Keratinocyte (primary cell): ENCODE measurements at regions not wholly inside any gene's neighbourhood (a gene's known extent, or its start where the extent isn't known, plus 50 kb on each side); places are given as distances from the start of the nearest gene placed in this dataset.

Experiments used
- DNase-seq: peaks from one replicate; pipeline ENCODE4 v3.0.0-alpha.2; 2011; ENCODE audit warnings: low read depth, missing footprints, low spot score
- FAIRE-seq: peaks from 2 replicates; lab custom pipeline; 2011; peaks lifted over from hg19 to GRCh38; lab: Jason Lieb, UNC
- H2AFZ ChIP-seq: 2 replicates; pipeline ENCODE4 v1.6.0; 2012; ENCODE audit warnings: low read length, control low read depth, inconsistent platforms; ENCODE audit not compliant: control insufficient read depth
- H3K27ac ChIP-seq: 2 replicates; pipeline ENCODE4 v1.5.1; 2011; ENCODE audit warnings: low read length; ENCODE audit not compliant: control insufficient read depth, insufficient read depth
- H3K27me3 ChIP-seq: 3 replicates; pipeline ENCODE4 v1.6.0; 2011; ENCODE audit warnings: low read length; ENCODE audit not compliant: control insufficient read depth, insufficient read depth; ENCODE audit errors: extremely low read depth
- H3K36me3 ChIP-seq, 2 experiments: 2 replicates in 1 of 2; 3 replicates in 1 of 2; pipeline ENCODE4 v1.5.1; 2011; ENCODE audit warnings: low read length in 2 of 2, mild to moderate bottlenecking in 1 of 2; ENCODE audit not compliant: control insufficient read depth in 2 of 2, insufficient read depth in 2 of 2; ENCODE audit errors: extremely low read depth in 1 of 2
- H3K4me1 ChIP-seq: 3 replicates; pipeline ENCODE4 v1.5.1; 2011; ENCODE audit warnings: low read length; ENCODE audit not compliant: control insufficient read depth, insufficient read depth; ENCODE audit errors: extremely low read depth
- H3K4me2 ChIP-seq: 3 replicates; pipeline ENCODE4 v1.6.0; 2011; ENCODE audit warnings: low read depth, low read length; ENCODE audit not compliant: control insufficient read depth, insufficient read depth; ENCODE audit errors: extremely low read depth
- H3K4me3 ChIP-seq, 3 experiments: fragments of 200-600 bp in 1 of 3; sonication (generic) in 1 of 3; 2 replicates in 2 of 3; 3 replicates in 1 of 3; pipeline ENCODE4 v1.5.1; 2011 to 2016; ENCODE audit warnings: low read length in 3 of 3, mild to moderate bottlenecking in 3 of 3, control low read depth in 2 of 3, inconsistent platforms in 1 of 3, low read depth in 1 of 3, mixed read lengths in 1 of 3, mixed run types in 1 of 3, moderate library complexity in 1 of 3; ENCODE audit not compliant: control insufficient read depth in 2 of 3, insufficient read depth in 2 of 3; ENCODE audit errors: extremely low read depth in 1 of 3
- H3K79me2 ChIP-seq: 2 replicates; pipeline ENCODE4 v1.6.0; 2012; ENCODE audit warnings: low read length; ENCODE audit not compliant: control insufficient read depth, insufficient read depth
- H3K9ac ChIP-seq: 3 replicates; pipeline ENCODE4 v1.6.0; 2011; ENCODE audit warnings: low read length; ENCODE audit not compliant: control insufficient read depth, insufficient read depth; ENCODE audit errors: extremely low read depth
- H3K9me1 ChIP-seq: 3 replicates; pipeline ENCODE4 v1.6.0; 2011; ENCODE audit warnings: low read length; ENCODE audit not compliant: control insufficient read depth, insufficient read depth; ENCODE audit errors: extremely low read depth
- H3K9me3 ChIP-seq: 2 replicates; pipeline ENCODE4 v1.5.1; 2012; ENCODE audit warnings: low read depth, low read length; ENCODE audit not compliant: control insufficient read depth
- H4K20me1 ChIP-seq: 3 replicates; pipeline ENCODE4 v1.6.0; 2011; ENCODE audit warnings: low read length; ENCODE audit not compliant: control insufficient read depth, insufficient read depth; ENCODE audit errors: extremely low read depth
- EZH2 ChIP-seq: IDR thresholded peaks from one replicate; pipeline ENCODE4 v1.6.1; 2012; ENCODE audit warnings: inconsistent platforms, mild to moderate bottlenecking, low read length, moderate library complexity
- dilution Hi-C: fragments of 300-500 bp; cut with MboI; formaldehyde crosslinking; loops from one replicate; pipeline ENCODE4 v1.7.0; 2020; ENCODE audit warnings: low sequenced_read_pairs; ENCODE audit not compliant: extremely low pct_ligation_motif_present
- TF ChIP-seq, protein P1 (sequence below), 3 experiments: IDR thresholded peaks in 1 of 3; conservative IDR thresholded peaks in 1 of 3; optimal IDR thresholded peaks in 1 of 3; 2 replicates in 2 of 3; 3 replicates in 1 of 3; pipeline versions ENCODE3 to v1.5.1; 2011; ENCODE audit warnings: low read length in 3 of 3, mild to moderate bottlenecking in 3 of 3, moderate library complexity in 2 of 3, control low read depth in 1 of 3, inconsistent platforms in 1 of 3; ENCODE audit not compliant: insufficient read depth in 2 of 3; ENCODE audit errors: extremely low read depth in 1 of 3

DNA sequence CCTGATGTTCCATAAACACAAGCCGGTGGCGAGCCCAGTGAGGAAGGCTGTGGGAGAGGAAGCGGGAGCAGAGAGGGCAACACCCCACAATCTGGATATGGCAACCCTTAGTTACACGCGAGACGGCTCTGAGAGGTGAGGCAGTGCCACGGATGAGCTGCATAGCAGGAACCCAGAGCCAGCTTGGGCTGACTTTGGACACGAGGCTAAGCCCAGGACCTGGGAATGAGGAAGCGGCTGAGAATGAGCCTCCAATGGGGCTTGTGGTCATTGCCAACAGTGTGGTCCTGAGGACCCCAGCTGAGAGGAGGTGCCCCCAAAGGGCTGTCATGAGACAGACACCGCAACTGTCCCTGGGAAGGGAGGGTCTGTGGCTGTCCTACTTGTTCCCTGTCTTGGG lies 160.0 kb upstream of the SMIM23 start:
- no peaks in the 10 kb centered on the region for H4K20me1 ChIP-seq
- no peak overlapping the region for H3K4me3 ChIP-seq
- no peaks in the 10 kb centered on the region for H3K36me3 ChIP-seq
- no peaks in the 10 kb centered on the region for H3K9me3 ChIP-seq
- dilution Hi-C loops: no loop called here
- H3K27ac ChIP-seq: no peak overlapping the region
- H3K79me2 ChIP-seq: no peaks in the 10 kb centered on the region
- no peak overlapping the region for H3K9ac ChIP-seq
- TF ChIP-seq EZH2: no peak
- TF ChIP-seq, protein P1, sequence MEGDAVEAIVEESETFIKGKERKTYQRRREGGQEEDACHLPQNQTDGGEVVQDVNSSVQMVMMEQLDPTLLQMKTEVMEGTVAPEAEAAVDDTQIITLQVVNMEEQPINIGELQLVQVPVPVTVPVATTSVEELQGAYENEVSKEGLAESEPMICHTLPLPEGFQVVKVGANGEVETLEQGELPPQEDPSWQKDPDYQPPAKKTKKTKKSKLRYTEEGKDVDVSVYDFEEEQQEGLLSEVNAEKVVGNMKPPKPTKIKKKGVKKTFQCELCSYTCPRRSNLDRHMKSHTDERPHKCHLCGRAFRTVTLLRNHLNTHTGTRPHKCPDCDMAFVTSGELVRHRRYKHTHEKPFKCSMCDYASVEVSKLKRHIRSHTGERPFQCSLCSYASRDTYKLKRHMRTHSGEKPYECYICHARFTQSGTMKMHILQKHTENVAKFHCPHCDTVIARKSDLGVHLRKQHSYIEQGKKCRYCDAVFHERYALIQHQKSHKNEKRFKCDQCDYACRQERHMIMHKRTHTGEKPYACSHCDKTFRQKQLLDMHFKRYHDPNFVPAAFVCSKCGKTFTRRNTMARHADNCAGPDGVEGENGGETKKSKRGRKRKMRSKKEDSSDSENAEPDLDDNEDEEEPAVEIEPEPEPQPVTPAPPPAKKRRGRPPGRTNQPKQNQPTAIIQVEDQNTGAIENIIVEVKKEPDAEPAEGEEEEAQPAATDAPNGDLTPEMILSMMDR (optimal IDR thresholded peaks at IDR 0.05 in 1 of 3, IDR thresholded peaks at IDR 0.05 in 1 of 3, conservative IDR thresholded peaks at IDR 0.05 in 1 of 3; ENCODE audit: extremely low read depth in 1 of 3, insufficient read depth in 2 of 3, low read length in 3 of 3): no peak
- peaks cover 23% of the 10 kb centered on the region for H3K27me3 ChIP-seq
- no peak overlapping the region for H3K4me2 ChIP-seq
- FAIRE-seq: no peak
- no peak for DNase-seq
- H3K9me1 ChIP-seq: no peaks in the 10 kb centered on the region
- no peak overlapping the region for H2AFZ ChIP-seq
- peaks cover 6% of the 10 kb centered on the region for H3K4me1 ChIP-seq

DNA sequence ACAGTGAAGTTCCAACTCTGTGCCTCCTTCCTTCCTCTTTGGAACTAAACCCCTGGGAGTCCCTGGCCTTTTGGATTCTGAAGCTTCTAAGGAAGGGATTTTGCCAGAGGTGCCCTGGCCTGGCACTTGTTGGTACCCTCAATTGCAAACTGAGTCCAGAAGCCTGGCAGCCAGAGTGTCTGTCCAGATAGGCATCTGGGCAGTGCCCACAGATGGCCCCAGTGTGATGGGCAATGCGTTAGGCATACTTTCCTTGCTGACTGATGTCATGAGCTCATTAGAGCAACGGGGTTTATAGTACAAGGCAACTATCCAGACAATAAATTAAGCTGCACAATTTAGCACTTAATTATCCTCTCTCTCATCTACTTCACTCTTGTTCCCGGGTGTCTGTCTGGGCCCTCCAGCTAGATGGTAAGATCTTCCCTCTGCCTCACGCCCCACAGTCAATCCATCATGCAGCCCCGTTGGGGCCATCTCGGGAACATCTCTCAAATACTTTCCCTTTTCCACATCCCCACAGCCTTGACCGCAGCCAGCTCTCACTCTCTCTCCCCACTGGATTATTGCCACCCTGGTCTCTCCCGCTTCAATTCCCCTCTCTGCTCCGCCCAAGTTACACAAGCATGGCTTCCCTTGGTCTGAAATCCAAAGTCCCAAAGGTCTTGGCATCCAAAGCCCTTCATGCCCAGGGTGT lies 157.5 kb upstream of the SMIM23 start:
- TF ChIP-seq, protein P1 (optimal IDR thresholded peaks at IDR 0.05 in 1 of 3, IDR thresholded peaks at IDR 0.05 in 1 of 3, conservative IDR thresholded peaks at IDR 0.05 in 1 of 3; ENCODE audit: extremely low read depth in 1 of 3, insufficient read depth in 2 of 3, low read length in 3 of 3): no peak
- TF ChIP-seq EZH2: no peak
- dilution Hi-C loops: no loop called here
- H3K4me1 ChIP-seq: peaks cover 6% of the 10 kb centered on the region
- H3K4me2 ChIP-seq: no peak overlapping the region
- DNase-seq: no peak
- H3K9ac ChIP-seq: no peak overlapping the region
- no peaks in the 10 kb centered on the region for H3K79me2 ChIP-seq
- H3K9me3 ChIP-seq: no peaks in the 10 kb centered on the region
- H3K36me3 ChIP-seq: no peaks in the 10 kb centered on the region
- no peak overlapping the region for H3K4me3 ChIP-seq
- no peak overlapping the region for H2AFZ ChIP-seq
- no peaks in the 10 kb centered on the region for H3K9me1 ChIP-seq
- FAIRE-seq: no peak
- no peak overlapping the region for H3K27ac ChIP-seq
- H4K20me1 ChIP-seq: no peaks in the 10 kb centered on the region
- peaks cover 23% of the 10 kb centered on the region for H3K27me3 ChIP-seq
